HG02943 (cell line): ENCODE measurements at regions not wholly inside any gene's neighbourhood (a gene's known extent, or its start where the extent isn't known, plus 50 kb on each side); places are given as distances from the start of the nearest gene placed in this dataset.
"Not testable (repeated sequence)": the region's sequence is repeated elsewhere in the genome, so short reads cannot be mapped to it uniquely, and the experiment has no call there.

Experiments
- ATAC-seq: cut with Tn5 transposase; IDR thresholded peaks from one replicate; pipeline ENCODE4 v1.9.1; 2021; ENCODE audit warnings: mild to moderate bottlenecking, low read depth, moderate library complexity; ENCODE audit not compliant: unreplicated experiment

DNA sequence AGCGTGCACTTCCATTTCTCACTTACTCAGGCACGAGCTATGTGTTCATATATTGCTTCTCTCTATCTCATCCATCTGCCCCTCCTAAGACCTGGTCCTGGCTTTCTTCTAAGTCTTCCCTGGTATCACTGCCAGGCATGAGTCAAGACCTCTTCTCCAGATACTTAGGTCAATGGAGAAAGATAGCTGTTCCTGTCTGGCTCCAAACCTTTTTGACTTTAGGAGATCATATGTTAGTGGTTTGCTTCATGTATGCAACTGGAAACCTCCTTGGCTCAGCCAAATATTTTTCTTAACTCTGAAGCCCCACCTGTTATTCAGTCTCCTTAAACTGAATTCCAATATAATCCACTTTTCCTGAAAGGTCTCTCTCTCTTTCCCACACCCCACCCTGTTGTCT, 211.6 kb upstream of the PTBP2 start:
- no peak for ATAC-seq

- no peak for ATAC-seq
These were observed 211.2 kb upstream of the PTBP2 start for GRCh38 chr1:96510391-96510790.

- no peak for ATAC-seq
These were observed 210.7 kb upstream of the PTBP2 start for GRCh38 chr1:96510911-96511310.

DNA sequence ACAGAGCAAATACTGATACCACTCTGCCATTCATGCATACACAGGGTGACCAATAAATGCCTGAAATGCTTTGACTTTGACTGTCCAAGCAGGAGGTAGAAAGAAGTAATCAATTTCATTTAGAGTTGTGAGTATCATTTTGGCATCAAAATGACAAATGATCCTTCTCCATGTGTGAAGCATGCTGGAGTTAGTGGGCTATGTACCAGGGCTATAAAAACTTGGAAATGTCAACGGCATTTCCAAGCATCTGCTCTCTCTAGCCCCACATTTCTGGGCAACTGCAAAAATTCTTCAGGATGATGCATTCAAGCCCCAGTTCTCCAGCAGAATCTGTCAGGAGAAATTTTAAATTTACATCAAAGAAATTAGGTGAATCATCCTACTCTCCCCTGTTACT, 208.4 kb upstream of the PTBP2 start:
- ATAC-seq = no peak

- ATAC-seq = peak; percentile 92
These were observed 206.2 kb upstream of the PTBP2 start for GRCh38 chr1:96515430-96515829.

DNA sequence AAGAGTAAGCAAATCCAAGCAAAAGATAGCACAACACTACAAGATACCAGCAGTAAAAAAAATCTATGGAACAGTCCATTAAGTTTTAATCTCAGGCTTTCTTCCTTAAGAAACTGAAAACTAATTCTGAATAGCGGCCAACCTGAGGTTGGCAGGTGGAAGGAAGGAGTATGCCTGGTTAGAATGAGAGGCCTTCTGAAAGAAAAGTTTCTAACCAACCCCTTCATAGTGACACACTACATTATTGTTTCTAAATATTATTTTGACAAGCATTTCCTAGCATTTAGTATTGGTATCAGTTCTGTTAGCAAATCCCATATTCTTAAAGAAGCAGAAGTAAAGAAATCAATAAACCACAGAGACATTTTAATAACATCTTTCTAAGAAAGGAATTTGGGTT, 205.7 kb upstream of the PTBP2 start:
- peak; percentile 52 for ATAC-seq

DNA sequence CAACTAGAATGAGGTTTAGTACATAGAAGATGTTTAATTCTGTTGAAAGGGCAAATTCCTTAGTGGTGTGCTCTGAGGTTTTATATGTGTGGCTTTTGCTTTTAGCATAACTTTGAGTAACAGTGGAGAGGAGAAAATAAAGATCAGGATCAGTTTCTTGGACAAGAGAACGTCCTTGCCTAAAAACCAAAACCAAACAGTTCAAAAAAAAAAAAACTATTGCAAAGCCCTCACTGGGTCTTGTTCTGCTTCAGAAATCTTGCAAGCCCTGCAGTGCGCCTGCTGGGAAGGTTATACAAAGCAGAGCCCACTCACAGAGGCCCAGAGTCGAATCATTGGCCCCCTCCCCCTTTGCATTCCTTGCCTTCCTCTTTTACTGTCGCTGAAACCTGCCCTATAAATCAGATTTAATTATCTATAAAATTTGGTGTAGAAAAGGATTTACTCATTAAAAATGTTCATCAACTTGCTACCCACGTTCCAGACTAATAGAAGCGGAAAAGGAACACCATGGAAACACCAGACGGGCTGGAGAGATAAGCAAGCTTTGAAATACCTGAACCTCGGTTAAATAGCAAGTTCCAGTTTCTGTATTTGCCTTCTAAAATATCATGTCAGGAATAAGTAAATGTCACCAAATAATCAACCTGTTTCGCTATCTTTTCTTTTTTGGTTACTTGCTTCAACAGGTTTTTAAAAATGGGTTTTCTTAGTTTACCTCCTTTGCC, 201.6 kb upstream of the PTBP2 start:
- no peak for ATAC-seq

GRCh38 chr1:96520579-96520947, 201.0 kb upstream of the PTBP2 start:
- no peak for ATAC-seq

DNA sequence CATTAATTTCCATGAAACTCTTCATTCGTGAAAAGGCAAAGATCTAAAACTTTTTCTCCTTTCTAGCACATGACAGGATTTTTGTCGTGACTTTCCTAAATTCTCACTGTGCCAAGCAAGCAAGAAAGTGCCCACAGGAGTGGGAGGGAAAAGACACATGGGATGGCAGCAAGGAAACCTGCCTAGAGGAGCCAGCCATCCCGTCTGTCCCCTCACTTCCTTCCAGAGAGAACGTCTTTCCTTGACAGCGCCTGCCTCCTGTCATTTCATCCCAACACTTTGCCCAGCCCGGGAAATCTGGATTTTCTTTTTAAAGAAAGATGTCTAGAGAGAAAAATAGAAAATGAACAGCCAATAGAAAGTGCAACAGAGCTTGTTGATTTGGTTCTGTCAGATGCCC, 200.6 kb upstream of the PTBP2 start:
- no peak for ATAC-seq

- ATAC-seq = no peak
These were observed 199.4 kb upstream of the PTBP2 start for GRCh38 chr1:96521994-96522760.

DNA sequence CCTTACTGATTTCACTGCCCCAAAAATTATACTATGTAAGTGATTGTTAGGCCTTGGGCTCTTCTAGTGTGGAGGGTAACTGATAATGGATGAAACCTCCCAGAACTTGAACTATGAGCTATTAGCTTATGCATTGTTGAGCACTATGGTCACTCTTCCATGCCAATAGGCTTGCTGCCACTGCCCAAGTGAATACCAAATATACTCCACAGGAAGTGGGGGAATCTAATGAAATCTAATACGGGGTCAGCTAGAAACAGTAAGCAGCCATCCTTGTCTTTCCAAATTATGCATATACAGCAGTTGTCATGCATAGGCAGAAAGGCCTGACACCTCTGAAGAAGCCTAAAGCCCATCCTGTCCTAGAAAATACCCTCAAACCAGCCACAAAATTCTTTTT, 198.7 kb upstream of the PTBP2 start:
- no peak for ATAC-seq

DNA sequence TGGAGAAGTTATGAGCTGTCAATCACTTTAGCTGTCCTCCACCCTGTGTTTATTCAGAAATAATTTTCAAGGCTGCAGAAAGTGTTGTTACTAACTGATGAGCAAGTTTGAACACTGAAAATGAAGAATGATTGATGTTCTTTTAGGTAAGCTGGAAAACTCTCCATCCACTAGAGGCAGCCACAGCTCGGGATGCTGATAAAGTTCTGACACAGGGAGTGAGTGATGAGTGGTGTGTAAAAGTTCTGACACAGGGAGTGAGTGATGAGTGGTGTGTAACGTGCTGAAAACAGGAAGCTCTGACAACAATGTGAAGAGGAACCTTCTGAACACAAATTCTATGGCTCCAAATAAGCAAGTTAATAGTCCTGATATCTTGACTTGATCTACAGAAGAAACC, 197.5 kb upstream of the PTBP2 start:
- ATAC-seq = no peak

GRCh38 chr1:96525657-96526557, 195.7 kb upstream of the PTBP2 start:
- ATAC-seq = no peak

- ATAC-seq = not testable (repeated sequence)
These were observed 192.9 kb upstream of the PTBP2 start for GRCh38 chr1:96528672-96529071.

DNA sequence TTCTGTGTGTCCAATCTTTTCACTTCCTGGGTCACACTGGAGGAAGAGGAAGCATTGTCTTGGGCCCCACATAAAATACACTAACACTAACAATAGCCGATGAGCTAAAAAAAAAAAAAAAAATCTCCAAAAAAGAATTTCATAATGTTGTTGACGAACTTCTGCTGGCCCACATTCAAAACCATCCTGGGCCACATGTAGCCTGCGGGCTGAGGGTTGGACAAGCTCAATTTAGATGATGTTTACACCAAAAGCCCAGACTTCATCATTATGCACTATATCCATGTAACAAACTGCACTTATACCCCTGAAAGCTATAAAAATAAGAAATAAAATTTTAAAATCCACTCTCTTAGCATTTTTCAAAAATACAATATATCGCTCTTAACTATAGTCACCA, 187.8 kb upstream of the PTBP2 start:
- no peak for ATAC-seq

GRCh38 chr1:96536581-96536980, 185.0 kb upstream of the PTBP2 start:
- no peak for ATAC-seq

DNA sequence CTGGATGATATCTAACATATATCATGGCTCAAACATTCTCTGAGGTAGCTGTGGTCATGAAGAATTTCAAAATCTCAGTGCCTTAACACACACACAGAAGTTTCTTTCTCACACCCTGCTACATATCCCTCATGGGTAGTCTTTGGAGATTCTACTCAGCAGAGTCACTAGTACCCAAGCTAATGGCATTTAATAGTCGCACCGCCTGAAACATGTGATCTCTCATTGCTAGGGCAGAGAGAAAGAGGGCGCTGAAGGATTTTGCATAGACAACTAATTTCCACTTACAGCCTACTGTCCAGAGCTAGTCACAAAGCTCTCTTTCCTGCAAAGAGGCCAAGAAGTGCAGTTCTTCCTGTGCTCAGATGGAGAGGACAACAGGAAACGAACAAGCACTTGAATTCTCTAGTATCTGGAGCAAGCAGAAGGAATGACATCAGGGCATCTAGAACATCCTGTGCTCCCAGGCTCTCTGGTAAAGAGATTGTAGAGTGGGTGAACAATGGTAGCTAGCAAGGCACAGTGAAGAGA, 183.4 kb upstream of the PTBP2 start:
- ATAC-seq = no peak

- no peak for ATAC-seq
These were observed 182.7 kb upstream of the PTBP2 start for GRCh38 chr1:96538883-96539282.

GRCh38 chr1:96541491-96541890, 180.1 kb upstream of the PTBP2 start:
- ATAC-seq = no peak

GRCh38 chr1:96544051-96544830, 177.3 kb upstream of the PTBP2 start:
- ATAC-seq = no peak
